ENCODE measurements at regions not wholly inside any gene's neighbourhood (a gene's known extent, or its start where the extent isn't known, plus 50 kb on each side); places are given as distances from the start of the nearest gene placed in this dataset.
"Not testable (repeated sequence)": the region's sequence is repeated elsewhere in the genome, so short reads cannot be mapped to it uniquely, and the experiment has no call there.

DNA sequence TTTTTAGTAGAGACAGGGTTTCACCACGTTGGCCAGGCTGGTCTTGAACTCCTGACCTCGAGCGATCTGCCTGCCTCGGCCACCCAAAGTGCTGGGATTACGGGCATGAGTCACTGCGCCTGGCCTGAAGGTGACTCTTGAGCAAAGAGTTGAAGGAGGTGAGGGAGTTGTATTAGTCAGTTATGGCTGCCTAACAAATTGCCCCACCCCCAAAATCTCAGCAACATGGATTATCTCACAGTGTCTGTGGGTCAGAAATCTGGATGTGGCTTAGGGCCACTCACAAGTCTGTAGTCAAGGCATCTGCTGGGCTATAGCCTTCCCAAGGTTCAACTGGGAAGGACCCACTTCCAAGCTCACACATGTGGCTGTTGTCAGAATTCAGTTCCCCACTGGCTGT is 52.8 kb upstream of the ADGRE5 start:
- no peak overlapping the region for H3K4me3 ChIP-seq (ENCODE audit: low read depth, low read length)
- TF ChIP-seq CTCF (IDR thresholded peaks at IDR 0.05; ENCODE audit: low read depth, low read length) = no peak
- H3K9me3 ChIP-seq (ENCODE audit: severe bottlenecking) = peaks cover 2% of the 10 kb centered on the region
- DNase-seq = no peak
- no peaks in the 10 kb centered on the region for H3K36me3 ChIP-seq
- H3K27ac ChIP-seq = no peak overlapping the region
- no peaks in the 10 kb centered on the region for H3K27me3 ChIP-seq (ENCODE audit: insufficient read depth, low read depth, severe bottlenecking)

- not testable (repeated sequence) for H3K36me3 ChIP-seq; H3K27ac ChIP-seq; H3K9me3 ChIP-seq (ENCODE audit: severe bottlenecking); H3K4me3 ChIP-seq (ENCODE audit: low read depth, low read length); H3K27me3 ChIP-seq (ENCODE audit: insufficient read depth, low read depth, severe bottlenecking); DNase-seq
Measured at GRCh38 chr19:14327061-14327460, 54.2 kb upstream of the ADGRE5 start.

DNA sequence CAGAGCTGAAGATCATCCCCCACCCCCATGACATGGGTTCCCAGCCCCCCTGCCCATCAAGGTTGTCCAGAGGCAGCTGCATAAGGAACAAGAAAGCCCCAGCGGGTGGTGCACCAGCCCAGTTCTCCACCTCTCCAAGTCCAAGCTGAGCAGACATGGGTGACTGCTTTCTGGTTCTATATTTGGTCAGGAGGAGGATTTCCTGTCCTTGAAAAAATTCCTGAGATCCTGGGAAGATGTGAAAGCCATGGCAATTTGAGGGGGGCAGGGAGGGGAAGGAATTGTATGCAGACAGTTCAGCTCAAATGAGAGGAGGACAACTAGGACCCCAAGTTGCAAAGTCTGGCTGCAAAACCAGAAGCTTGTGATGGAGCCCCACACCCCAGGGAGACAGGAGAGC is 55.4 kb upstream of the ADGRE5 start:
- H3K36me3 ChIP-seq = no peaks in the 10 kb centered on the region
- DNase-seq = no peak
- no peak overlapping the region for H3K4me3 ChIP-seq (ENCODE audit: low read depth, low read length)
- no peaks in the 10 kb centered on the region for H3K27me3 ChIP-seq (ENCODE audit: insufficient read depth, low read depth, severe bottlenecking)
- H3K27ac ChIP-seq = no peak overlapping the region
- no peak for TF ChIP-seq CTCF (IDR thresholded peaks at IDR 0.05; ENCODE audit: low read depth, low read length)
- H3K9me3 ChIP-seq (ENCODE audit: severe bottlenecking) = peaks cover 2% of the 10 kb centered on the region

DNA sequence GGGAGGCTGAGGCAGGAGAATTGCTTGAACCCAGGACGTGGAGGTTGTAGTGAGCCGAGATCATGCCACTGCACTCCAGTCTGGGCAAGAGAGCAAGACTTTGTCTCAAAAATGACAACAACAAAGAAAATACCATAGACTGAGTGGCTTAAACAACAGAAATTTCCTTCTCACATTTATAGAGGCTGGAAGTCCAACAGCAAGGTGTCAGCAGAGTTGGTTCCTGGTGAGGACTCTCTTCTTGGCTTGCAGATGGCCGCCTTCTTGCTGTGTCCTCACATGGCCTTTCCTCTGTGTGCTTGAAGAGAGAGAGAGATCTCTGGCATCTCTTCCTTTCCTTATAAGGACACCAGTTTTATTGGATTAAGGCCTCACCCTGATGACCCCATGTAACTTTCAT is 56.1 kb upstream of the ADGRE5 start:
- no peak for DNase-seq
- Histone ChIP-seq H3K27ac (no peak overlapping the region), H3K9me3 (ENCODE audit: severe bottlenecking) (peaks cover 2% of the 10 kb centered on the region), H3K27me3 (ENCODE audit: insufficient read depth, low read depth, severe bottlenecking) (no peaks in the 10 kb centered on the region), H3K4me3 (ENCODE audit: low read depth, low read length) (no peak overlapping the region), H3K36me3 (no peaks in the 10 kb centered on the region)
- TF ChIP-seq CTCF (IDR thresholded peaks at IDR 0.05; ENCODE audit: low read depth, low read length) = no peak

DNA sequence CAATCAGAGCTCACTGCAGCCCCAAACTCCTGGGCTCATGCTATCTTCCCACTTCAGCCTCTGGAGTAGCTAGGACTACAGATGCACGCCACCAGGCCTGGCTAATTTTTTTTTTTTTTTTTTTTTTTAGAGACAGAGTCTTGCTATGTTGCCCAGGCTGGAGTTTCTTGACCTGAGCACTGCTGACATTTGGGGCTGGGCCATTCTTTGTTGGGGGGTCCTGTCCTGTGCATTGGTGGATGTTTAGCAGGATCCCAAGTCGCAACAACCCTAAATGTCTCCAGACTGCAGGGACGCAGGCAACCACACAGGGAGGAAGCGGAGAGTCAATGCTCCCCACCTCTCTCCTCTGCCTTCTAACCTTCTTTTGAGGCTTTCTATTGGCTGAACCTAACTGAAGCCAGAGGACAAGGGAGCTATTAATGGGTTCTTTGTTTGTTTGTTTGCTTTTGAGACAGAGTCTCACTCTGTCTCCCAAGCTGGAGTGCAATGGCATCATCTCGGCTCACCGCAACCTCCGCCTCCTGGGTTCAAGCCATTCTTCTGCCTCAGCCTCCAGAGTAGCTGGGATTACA is 58.3 kb upstream of the ADGRE5 start:
- DNase-seq = no peak
- H3K9me3 ChIP-seq (ENCODE audit: severe bottlenecking) = no peaks in the 10 kb centered on the region
- no peaks in the 10 kb centered on the region for H3K36me3 ChIP-seq
- no peak for TF ChIP-seq CTCF (IDR thresholded peaks at IDR 0.05; ENCODE audit: low read depth, low read length)
- no peak overlapping the region for H3K4me3 ChIP-seq (ENCODE audit: low read depth, low read length)
- no peak overlapping the region for H3K27ac ChIP-seq
- H3K27me3 ChIP-seq (ENCODE audit: insufficient read depth, low read depth, severe bottlenecking) = no peaks in the 10 kb centered on the region

GRCh38 chr19:14320253-14320652 is 61.0 kb upstream of the ADGRE5 start:
- Histone ChIP-seq H3K27ac (no peak overlapping the region), H3K27me3 (ENCODE audit: insufficient read depth, low read depth, severe bottlenecking) (no peaks in the 10 kb centered on the region), H3K4me3 (ENCODE audit: low read depth, low read length) (no peak overlapping the region), H3K9me3 (ENCODE audit: severe bottlenecking) (no peaks in the 10 kb centered on the region), H3K36me3 (no peaks in the 10 kb centered on the region)
- TF ChIP-seq CTCF (IDR thresholded peaks at IDR 0.05; ENCODE audit: low read depth, low read length) = no peak
- no peak for DNase-seq

DNA sequence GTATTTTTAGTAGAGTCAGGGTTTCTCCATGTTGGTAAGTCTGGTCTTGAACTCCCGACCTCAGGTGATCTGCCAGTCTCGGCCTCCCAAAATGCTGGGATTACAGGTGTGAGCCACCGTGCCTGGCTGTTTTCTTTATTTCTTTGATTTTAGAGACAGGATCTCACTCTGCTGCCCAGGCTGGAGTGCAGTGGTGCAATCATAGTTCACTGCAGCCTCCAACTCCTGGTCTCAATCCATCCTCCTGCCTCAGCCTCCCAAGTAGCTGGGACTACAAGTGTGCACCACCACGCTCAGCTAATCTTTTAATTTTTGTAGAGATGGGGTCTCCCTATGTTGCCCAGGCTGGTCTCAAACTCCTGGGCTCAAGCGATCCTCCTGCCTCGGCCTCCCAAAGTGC is 61.5 kb upstream of the ADGRE5 start:
- H3K9me3 ChIP-seq (ENCODE audit: severe bottlenecking); DNase-seq; H3K27me3 ChIP-seq (ENCODE audit: insufficient read depth, low read depth, severe bottlenecking); H3K4me3 ChIP-seq (ENCODE audit: low read depth, low read length); H3K27ac ChIP-seq; H3K36me3 ChIP-seq: not testable (repeated sequence)
